ENCODE measurements at regions not wholly inside any gene's neighbourhood (a gene's known extent, or its start where the extent isn't known, plus 50 kb on each side); places are given as distances from the start of the nearest gene placed in this dataset.

DNA sequence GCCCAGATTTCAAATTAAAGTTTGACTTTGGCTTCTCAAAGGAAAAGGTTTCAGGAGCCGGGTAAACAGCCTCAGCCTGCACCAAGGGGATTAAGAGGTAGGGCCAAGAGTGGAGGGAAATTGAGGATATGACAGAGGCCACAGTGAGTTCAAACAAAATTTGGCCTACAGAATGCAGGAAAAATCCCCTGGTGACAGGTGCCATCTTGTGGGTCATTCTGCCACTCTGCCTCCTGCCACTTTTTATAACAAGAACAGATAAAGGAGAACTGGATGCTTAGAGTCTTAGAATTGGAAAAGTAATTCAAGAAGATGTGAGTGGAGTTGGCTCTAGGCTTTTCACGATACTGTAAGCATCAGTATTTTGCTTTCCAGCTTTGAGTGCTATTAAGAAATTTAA is 253.2 kb downstream of the NR2F2 start:
- no peak for TF ChIP-seq CTCF (IDR thresholded peaks at IDR 0.05; ENCODE audit: borderline replicate concordance, extremely low read depth, low read length, poor library complexity, severe bottlenecking)
- no peak for TF ChIP-seq EZH2 (IDR thresholded peaks at IDR 0.05; ENCODE audit: borderline replicate concordance, low read depth, low read length, severe bottlenecking)
